ENCODE measurements at regions not wholly inside any gene's neighbourhood (a gene's known extent, or its start where the extent isn't known, plus 50 kb on each side); places are given as distances from the start of the nearest gene placed in this dataset.

DNA sequence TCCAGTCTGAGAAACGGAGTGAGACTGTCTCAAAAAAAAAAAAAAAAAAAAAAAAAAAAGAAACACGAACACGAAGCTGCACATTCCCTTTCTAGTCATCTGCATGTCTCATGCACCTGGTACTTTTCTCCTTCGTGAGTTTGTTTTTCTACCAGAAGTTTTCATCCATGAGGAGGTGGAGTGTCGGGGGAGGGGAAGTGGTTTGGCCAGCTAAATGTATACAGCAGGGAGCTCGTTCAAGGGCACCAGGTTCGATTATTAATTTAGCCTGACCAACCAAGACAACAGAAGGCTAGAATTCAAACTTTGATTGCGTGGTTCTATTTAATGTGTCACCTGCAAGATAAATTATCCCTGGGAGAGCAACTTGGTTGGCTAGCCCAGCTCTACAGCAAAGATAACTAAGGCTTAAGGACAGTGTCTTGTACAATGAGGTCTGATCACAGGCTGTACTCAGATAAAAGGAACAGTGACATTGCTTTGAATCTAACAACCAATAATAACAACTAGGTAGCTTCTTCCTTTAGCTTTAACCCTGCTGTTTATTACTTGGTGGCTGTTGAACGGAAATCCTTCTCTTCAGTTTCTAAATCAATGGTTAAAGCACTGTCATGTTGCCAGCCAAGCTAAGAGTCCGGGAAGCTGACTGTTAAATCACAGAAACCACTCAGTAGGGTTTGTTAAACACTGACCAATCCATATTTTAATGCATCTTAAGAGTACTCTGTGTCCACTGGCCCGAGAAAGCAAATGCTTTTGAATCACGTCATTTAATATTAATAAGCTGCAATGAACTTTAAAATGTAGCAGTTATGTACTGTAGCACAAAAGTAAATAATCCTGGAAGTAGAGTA, 98.4 kb upstream of the STARD13 start:
- no peaks in the 10 kb centered on the region for H3K4me1 ChIP-seq (ENCODE audit: control insufficient read depth, insufficient read depth, low read length)
- H3K27ac ChIP-seq (ENCODE audit: low read length) = no peak overlapping the region
- DNase-seq = no peak
- no peaks in the 10 kb centered on the region for H3K36me3 ChIP-seq (ENCODE audit: control insufficient read depth, insufficient read depth, low read length)
- H3K9me3 ChIP-seq (replicated peaks; ENCODE audit: control insufficient read depth, low read depth, low read length) = no peaks in the 10 kb centered on the region
- WGBS (ENCODE audit: insufficient coverage) = 78% methylated on average over 2 of the region's 12 CpGs
- no peaks in the 10 kb centered on the region for H3K27me3 ChIP-seq (ENCODE audit: control insufficient read depth, insufficient read depth, low read length)
- H3K4me3 ChIP-seq (ENCODE audit: low read length) = no peak overlapping the region

DNA sequence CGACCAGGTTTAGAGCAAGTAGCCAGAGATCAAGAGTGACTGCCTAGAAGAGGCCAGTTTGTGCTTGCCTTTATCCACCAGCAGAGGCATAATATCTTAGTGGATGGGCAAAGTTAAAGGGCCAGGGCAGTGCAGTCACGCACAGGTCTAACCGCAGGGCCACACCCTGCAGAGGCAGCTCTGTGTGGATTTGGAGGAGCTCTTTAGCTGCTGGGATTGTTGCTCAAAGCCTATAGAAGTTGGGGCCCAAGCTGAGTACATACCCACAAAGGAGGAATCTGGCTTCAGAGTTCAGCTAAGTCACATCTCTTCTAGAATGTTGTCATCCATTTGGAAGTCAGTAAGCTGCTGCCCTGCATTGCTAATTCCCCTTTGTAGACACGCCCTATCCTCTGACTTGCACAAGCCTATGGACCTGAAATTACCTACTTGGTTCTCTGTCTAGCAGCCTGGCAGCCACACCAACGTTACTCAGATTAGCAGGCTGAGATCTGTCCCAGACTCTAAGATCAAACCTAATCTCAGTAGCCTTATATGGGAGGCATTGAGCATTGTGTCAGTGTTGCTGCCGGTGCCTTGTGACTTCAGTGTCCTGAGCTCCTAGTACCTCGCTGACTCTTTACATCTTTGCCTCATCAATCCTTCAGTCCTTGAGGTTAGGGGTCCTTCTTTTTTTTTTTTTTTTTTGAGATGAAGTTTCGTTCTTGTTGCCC, 102.9 kb upstream of the STARD13 start:
- H3K27me3 ChIP-seq (ENCODE audit: control insufficient read depth, insufficient read depth, low read length) = no peaks in the 10 kb centered on the region
- no peak overlapping the region for H3K27ac ChIP-seq (ENCODE audit: low read length)
- no peaks in the 10 kb centered on the region for H3K4me1 ChIP-seq (ENCODE audit: control insufficient read depth, insufficient read depth, low read length)
- WGBS (ENCODE audit: insufficient coverage) = 79% methylated on average over 3 of the region's 8 CpGs
- DNase-seq = no peak
- no peak overlapping the region for H3K4me3 ChIP-seq (ENCODE audit: low read length)
- H3K9me3 ChIP-seq (replicated peaks; ENCODE audit: control insufficient read depth, low read depth, low read length) = no peaks in the 10 kb centered on the region
- H3K36me3 ChIP-seq (ENCODE audit: control insufficient read depth, insufficient read depth, low read length) = no peaks in the 10 kb centered on the region

DNA sequence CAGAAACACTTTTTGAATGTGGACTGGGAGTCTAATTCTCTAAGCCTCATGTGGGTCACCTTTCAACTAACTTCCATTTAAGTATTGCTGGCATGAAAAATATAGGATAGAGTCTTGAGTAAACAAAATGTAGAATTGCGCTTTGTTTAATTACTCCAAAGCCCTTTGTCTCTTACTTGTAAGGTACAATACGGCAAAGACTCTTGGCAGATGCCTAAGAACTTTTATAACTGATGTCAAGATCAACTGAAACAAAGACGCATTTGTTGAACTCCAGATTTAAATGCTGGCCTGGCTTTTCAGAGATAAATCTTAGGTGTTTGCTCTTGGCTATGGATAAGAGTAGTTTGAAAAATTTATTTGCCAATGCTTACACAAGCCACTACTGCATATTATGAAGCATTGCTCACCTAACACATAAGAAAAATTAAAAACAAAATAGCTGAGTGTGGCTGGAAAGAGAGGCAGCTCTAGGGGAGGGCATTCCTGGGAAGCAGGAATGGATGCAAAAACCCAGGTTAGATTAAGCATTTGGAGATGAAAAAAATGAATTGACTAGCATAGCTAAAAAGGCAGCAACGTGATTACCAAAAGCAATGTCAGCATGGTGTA, 107.3 kb upstream of the STARD13 start:
- WGBS (ENCODE audit: insufficient coverage) = 88% methylated on average over 3 of the region's 4 CpGs
- peaks cover 4% of the 10 kb centered on the region for H3K9me3 ChIP-seq (replicated peaks; ENCODE audit: control insufficient read depth, low read depth, low read length)
- no peak overlapping the region for H3K27ac ChIP-seq (ENCODE audit: low read length)
- DNase-seq = no peak
- no peaks in the 10 kb centered on the region for H3K27me3 ChIP-seq (ENCODE audit: control insufficient read depth, insufficient read depth, low read length)
- H3K36me3 ChIP-seq (ENCODE audit: control insufficient read depth, insufficient read depth, low read length) = no peaks in the 10 kb centered on the region
- H3K4me1 ChIP-seq (ENCODE audit: control insufficient read depth, insufficient read depth, low read length) = no peaks in the 10 kb centered on the region
- no peak overlapping the region for H3K4me3 ChIP-seq (ENCODE audit: low read length)

GRCh38 chr13:33394294-33394932, 108.9 kb upstream of the STARD13 start:
- Histone ChIP-seq H3K4me1 (ENCODE audit: control insufficient read depth, insufficient read depth, low read length) (no peaks in the 10 kb centered on the region), H3K9me3 (replicated peaks; ENCODE audit: control insufficient read depth, low read depth, low read length) (peaks cover 4% of the 10 kb centered on the region), H3K27me3 (ENCODE audit: control insufficient read depth, insufficient read depth, low read length) (no peaks in the 10 kb centered on the region), H3K4me3 (ENCODE audit: low read length) (no peak overlapping the region), H3K27ac (ENCODE audit: low read length) (no peak overlapping the region), H3K36me3 (ENCODE audit: control insufficient read depth, insufficient read depth, low read length) (no peaks in the 10 kb centered on the region)
- DNase-seq = no peak
- 75% methylated on average over 1 of the region's 3 CpGs for WGBS (ENCODE audit: insufficient coverage)

DNA sequence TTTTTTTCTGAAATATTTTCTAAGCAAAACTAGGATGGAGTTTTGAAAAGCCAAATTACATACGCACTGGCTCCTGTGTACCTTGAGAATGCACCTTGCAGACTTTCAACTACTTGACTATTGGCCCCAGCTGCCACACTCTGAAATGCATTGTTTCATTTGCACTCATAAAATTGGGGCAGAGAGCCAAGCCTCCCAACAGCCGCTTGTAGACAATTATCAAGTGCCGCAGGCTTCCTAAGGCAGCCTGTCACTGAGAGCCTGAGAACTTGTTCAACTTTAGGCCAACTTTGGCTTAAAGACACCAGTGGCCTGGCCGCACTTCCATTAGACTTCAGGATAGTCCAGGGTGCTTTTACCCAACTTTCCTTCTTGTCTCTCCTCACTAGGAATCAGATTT, 115.7 kb upstream of the STARD13 start:
- Histone ChIP-seq H3K4me1 (ENCODE audit: control insufficient read depth, insufficient read depth, low read length) (peaks cover 2% of the 10 kb centered on the region), H3K9me3 (replicated peaks; ENCODE audit: control insufficient read depth, low read depth, low read length) (peaks cover 4% of the 10 kb centered on the region), H3K27me3 (ENCODE audit: control insufficient read depth, insufficient read depth, low read length) (no peaks in the 10 kb centered on the region), H3K4me3 (ENCODE audit: low read length) (no peak overlapping the region), H3K36me3 (ENCODE audit: control insufficient read depth, insufficient read depth, low read length) (no peaks in the 10 kb centered on the region), H3K27ac (ENCODE audit: low read length) (no peak overlapping the region)
- DNase-seq = peak; percentile 60
- whole genome bisulfite sequencing (ENCODE audit: insufficient coverage) = 86% methylated on average over 4 of the region's 4 CpGs

DNA sequence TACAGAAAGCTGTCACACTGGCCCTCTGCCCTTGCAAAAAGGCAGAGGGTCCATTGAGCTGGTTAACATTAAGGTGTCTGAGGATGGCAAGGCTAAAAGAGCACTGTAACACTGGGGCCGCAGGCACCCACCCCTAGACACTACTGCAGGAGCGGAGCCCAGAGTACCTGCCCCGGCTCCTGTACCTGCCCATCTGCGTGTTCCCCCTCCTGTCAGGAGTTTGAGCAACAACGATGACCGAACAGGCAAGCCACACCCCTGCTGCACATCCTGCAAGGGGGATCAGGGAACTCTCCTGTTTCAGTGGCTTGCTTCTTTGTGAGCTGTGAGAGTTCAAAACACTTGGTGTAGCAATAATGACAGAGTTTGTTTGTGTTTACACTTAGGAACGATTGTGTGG, 117.4 kb upstream of the STARD13 start:
- 87% methylated on average over 6 of the region's 7 CpGs for WGBS (ENCODE audit: insufficient coverage)
- DNase-seq = no peak
- no peaks in the 10 kb centered on the region for H3K9me3 ChIP-seq (replicated peaks; ENCODE audit: control insufficient read depth, low read depth, low read length)
- peaks cover 2% of the 10 kb centered on the region for H3K4me1 ChIP-seq (ENCODE audit: control insufficient read depth, insufficient read depth, low read length)
- H3K27ac ChIP-seq (ENCODE audit: low read length) = no peak overlapping the region
- H3K27me3 ChIP-seq (ENCODE audit: control insufficient read depth, insufficient read depth, low read length) = no peaks in the 10 kb centered on the region
- no peaks in the 10 kb centered on the region for H3K36me3 ChIP-seq (ENCODE audit: control insufficient read depth, insufficient read depth, low read length)
- H3K4me3 ChIP-seq (ENCODE audit: low read length) = no peak overlapping the region

- Histone ChIP-seq H3K4me3 (ENCODE audit: low read length) (no peak overlapping the region), H3K27me3 (ENCODE audit: control insufficient read depth, insufficient read depth, low read length) (no peaks in the 10 kb centered on the region), H3K36me3 (ENCODE audit: control insufficient read depth, insufficient read depth, low read length) (no peaks in the 10 kb centered on the region), H3K4me1 (ENCODE audit: control insufficient read depth, insufficient read depth, low read length) (peaks cover 2% of the 10 kb centered on the region), H3K9me3 (replicated peaks; ENCODE audit: control insufficient read depth, low read depth, low read length) (no peaks in the 10 kb centered on the region), H3K27ac (ENCODE audit: low read length) (no peak overlapping the region)
- WGBS (ENCODE audit: insufficient coverage) = 100% methylated on average over 3 of the region's 5 CpGs
- peak; percentile 15 for DNase-seq
Observed at GRCh38 chr13:33403807-33404362, 118.3 kb upstream of the STARD13 start.

GRCh38 chr13:33405371-33405770, 119.8 kb upstream of the STARD13 start:
- Histone ChIP-seq H3K9me3 (replicated peaks; ENCODE audit: control insufficient read depth, low read depth, low read length) (no peaks in the 10 kb centered on the region), H3K36me3 (ENCODE audit: control insufficient read depth, insufficient read depth, low read length) (no peaks in the 10 kb centered on the region), H3K27ac (ENCODE audit: low read length) (no peak overlapping the region), H3K27me3 (ENCODE audit: control insufficient read depth, insufficient read depth, low read length) (no peaks in the 10 kb centered on the region), H3K4me1 (ENCODE audit: control insufficient read depth, insufficient read depth, low read length) (peaks cover 2% of the 10 kb centered on the region), H3K4me3 (ENCODE audit: low read length) (no peak overlapping the region)
- no peak for DNase-seq
- 67% methylated on average over 1 of the region's 2 CpGs for WGBS (ENCODE audit: insufficient coverage)

- Histone ChIP-seq H3K27me3 (ENCODE audit: control insufficient read depth, insufficient read depth, low read length) (no peaks in the 10 kb centered on the region), H3K36me3 (ENCODE audit: control insufficient read depth, insufficient read depth, low read length) (no peaks in the 10 kb centered on the region), H3K9me3 (replicated peaks; ENCODE audit: control insufficient read depth, low read depth, low read length) (no peaks in the 10 kb centered on the region), H3K27ac (ENCODE audit: low read length) (no peak overlapping the region), H3K4me3 (ENCODE audit: low read length) (no peak overlapping the region), H3K4me1 (ENCODE audit: control insufficient read depth, insufficient read depth, low read length) (no peaks in the 10 kb centered on the region)
- no peak for DNase-seq
- WGBS (ENCODE audit: insufficient coverage) = 100% methylated on average over 1 of the region's 1 CpG
Observed at GRCh38 chr13:33409673-33410510, 124.3 kb upstream of the STARD13 start.
